ENCODE measurements at regions not wholly inside any gene's neighbourhood (a gene's known extent, or its start where the extent isn't known, plus 50 kb on each side); places are given as distances from the start of the nearest gene placed in this dataset.
"Not testable (repeated sequence)": the region's sequence is repeated elsewhere in the genome, so short reads cannot be mapped to it uniquely, and the experiment has no call there.

GRCh38 chr1:190835658-190836057 is 358.0 kb upstream of the BRINP3 start:
- Histone ChIP-seq H3K27ac (ENCODE audit: low read length) (no peak overlapping the region), H3K36me3 (ENCODE audit: control insufficient read depth in 2 of 2, extremely low read depth in 1 of 2, insufficient read depth in 1 of 2, low read length in 1 of 2) (no peaks in the 10 kb centered on the region), H3K9me3 (no peaks in the 10 kb centered on the region), H3K27me3 (replicated peaks in 1 of 2; ENCODE audit: control insufficient read depth in 2 of 2, extremely low read depth in 1 of 2, insufficient read depth in 2 of 2, low read length in 1 of 2) (no peaks in the 10 kb centered on the region), H3K4me3 (ENCODE audit: control insufficient read depth in 1 of 2, extremely low read depth in 1 of 2, low read length in 1 of 2) (no peak overlapping the region), H3K4me1 (ENCODE audit: control insufficient read depth in 1 of 2, extremely low read depth in 1 of 2, insufficient read depth in 2 of 2, low read length in 2 of 2) (no peaks in the 10 kb centered on the region)
- WGBS (ENCODE audit: insufficient coverage): no CpG with 5 or more reads among the region's 4 CpGs
- DNase-seq: no peak
- ChIA-PET POLR2A (no interaction called here), CTCF (no interaction called here)
- H3K9me3 Mint-ChIP-seq: peaks cover 14 to 30% (median 17%) of the 10 kb centered on the region in 3 donors
- no peak overlapping the region for H3K27ac Mint-ChIP-seq
- H3K27me3 Mint-ChIP-seq: no peaks in the 10 kb centered on the region
- no peaks in the 10 kb centered on the region for H3K4me1 Mint-ChIP-seq
- no peaks in the 10 kb centered on the region for H3K36me3 Mint-ChIP-seq
- ATAC-seq (replicated peaks in 1 of 4): no peak
- no peak overlapping the region for H3K4me3 Mint-ChIP-seq

GRCh38 chr1:190837200-190837599 is 359.5 kb upstream of the BRINP3 start:
- ATAC-seq (replicated peaks in 1 of 4); POLR2A ChIA-PET; H3K4me1 Mint-ChIP-seq; H3K36me3 ChIP-seq (ENCODE audit: control insufficient read depth in 2 of 2, extremely low read depth in 1 of 2, insufficient read depth in 1 of 2, low read length in 1 of 2); H3K27ac Mint-ChIP-seq; H3K4me3 ChIP-seq (ENCODE audit: control insufficient read depth in 1 of 2, extremely low read depth in 1 of 2, low read length in 1 of 2); CTCF ChIA-PET; DNase-seq; H3K4me3 Mint-ChIP-seq; H3K9me3 ChIP-seq; H3K4me1 ChIP-seq (ENCODE audit: control insufficient read depth in 1 of 2, extremely low read depth in 1 of 2, insufficient read depth in 2 of 2, low read length in 2 of 2); H3K27me3 Mint-ChIP-seq; H3K36me3 Mint-ChIP-seq; H3K27me3 ChIP-seq (replicated peaks in 1 of 2; ENCODE audit: control insufficient read depth in 2 of 2, extremely low read depth in 1 of 2, insufficient read depth in 2 of 2, low read length in 1 of 2); H3K27ac ChIP-seq (ENCODE audit: low read length): not testable (repeated sequence)
- H3K9me3 Mint-ChIP-seq: peaks cover 12 to 23% (median 17%) of the 10 kb centered on the region in 3 donors
- WGBS (ENCODE audit: insufficient coverage): 91% methylated on average over 20 of the region's 21 CpGs

- H3K27ac Mint-ChIP-seq: no peak overlapping the region
- WGBS (ENCODE audit: insufficient coverage): 29% methylated on average over 1 of the region's 3 CpGs
Observed at GRCh38 chr1:190837888-190838287, 360.2 kb upstream of the BRINP3 start.

GRCh38 chr1:190847166-190847565 is 369.5 kb upstream of the BRINP3 start:
- Histone ChIP-seq H3K4me3 (ENCODE audit: control insufficient read depth in 1 of 2, extremely low read depth in 1 of 2, low read length in 1 of 2) (no peak overlapping the region), H3K9me3 (no peaks in the 10 kb centered on the region), H3K27ac (ENCODE audit: low read length) (no peak overlapping the region), H3K27me3 (replicated peaks in 1 of 2; ENCODE audit: control insufficient read depth in 2 of 2, extremely low read depth in 1 of 2, insufficient read depth in 2 of 2, low read length in 1 of 2) (no peaks in the 10 kb centered on the region), H3K4me1 (ENCODE audit: control insufficient read depth in 1 of 2, extremely low read depth in 1 of 2, insufficient read depth in 2 of 2, low read length in 2 of 2) (no peaks in the 10 kb centered on the region), H3K36me3 (ENCODE audit: control insufficient read depth in 2 of 2, extremely low read depth in 1 of 2, insufficient read depth in 1 of 2, low read length in 1 of 2) (no peaks in the 10 kb centered on the region)
- ATAC-seq (replicated peaks in 1 of 4) (no peak), DNase-seq (no peak)
- no peaks in the 10 kb centered on the region for H3K36me3 Mint-ChIP-seq
- no CpG with 5 or more reads among the region's 4 CpGs for WGBS (ENCODE audit: insufficient coverage)
- H3K4me1 Mint-ChIP-seq: no peaks in the 10 kb centered on the region
- POLR2A ChIA-PET: no interaction called here
- no peaks in the 10 kb centered on the region for H3K27me3 Mint-ChIP-seq
- CTCF ChIA-PET: no interaction called here
- no peak overlapping the region for H3K27ac Mint-ChIP-seq
- H3K9me3 Mint-ChIP-seq: peaks cover 0 to 17% (median 16%) of the 10 kb centered on the region in 3 donors
- H3K4me3 Mint-ChIP-seq: no peak overlapping the region

More at GRCh38 chr1:190837888-190838287, 360.2 kb upstream of the BRINP3 start:
- no peaks in the 10 kb centered on the region for H3K27me3 ChIP-seq (replicated peaks in 1 of 2; ENCODE audit: control insufficient read depth in 2 of 2, extremely low read depth in 1 of 2, insufficient read depth in 2 of 2, low read length in 1 of 2)
- no peaks in the 10 kb centered on the region for H3K27me3 Mint-ChIP-seq
- H3K36me3 ChIP-seq (ENCODE audit: control insufficient read depth in 2 of 2, extremely low read depth in 1 of 2, insufficient read depth in 1 of 2, low read length in 1 of 2): no peaks in the 10 kb centered on the region
- no peaks in the 10 kb centered on the region for H3K9me3 ChIP-seq
- CTCF ChIA-PET: no interaction called here
- POLR2A ChIA-PET: no interaction called here
- H3K4me3 ChIP-seq (ENCODE audit: control insufficient read depth in 1 of 2, extremely low read depth in 1 of 2, low read length in 1 of 2): no peak overlapping the region
- H3K4me3 Mint-ChIP-seq: no peak overlapping the region
- H3K27ac ChIP-seq (ENCODE audit: low read length): no peak overlapping the region
- no peaks in the 10 kb centered on the region for H3K4me1 Mint-ChIP-seq
- ATAC-seq (replicated peaks in 1 of 4) (no peak), DNase-seq (no peak)
- H3K4me1 ChIP-seq (ENCODE audit: control insufficient read depth in 1 of 2, extremely low read depth in 1 of 2, insufficient read depth in 2 of 2, low read length in 2 of 2): no peaks in the 10 kb centered on the region
- no peaks in the 10 kb centered on the region for H3K36me3 Mint-ChIP-seq
- peaks cover 12 to 27% (median 20%) of the 10 kb centered on the region in 3 donors for H3K9me3 Mint-ChIP-seq

- no peak overlapping the region for H3K4me3 ChIP-seq (ENCODE audit: control insufficient read depth in 1 of 2, extremely low read depth in 1 of 2, low read length in 1 of 2)
- CTCF ChIA-PET: no interaction called here
- DNase-seq: no peak
Observed at GRCh38 chr1:190849346-190849745, 371.7 kb upstream of the BRINP3 start.

GRCh38 chr1:190852611-190853010 is 374.9 kb upstream of the BRINP3 start:
- no peaks in the 10 kb centered on the region for H3K4me1 ChIP-seq (ENCODE audit: control insufficient read depth in 1 of 2, extremely low read depth in 1 of 2, insufficient read depth in 2 of 2, low read length in 2 of 2)
- H3K9me3 ChIP-seq: no peaks in the 10 kb centered on the region
- H3K4me3 ChIP-seq (ENCODE audit: control insufficient read depth in 1 of 2, extremely low read depth in 1 of 2, low read length in 1 of 2): no peak overlapping the region
- POLR2A ChIA-PET: no interaction called here
- H3K27me3 ChIP-seq (replicated peaks in 1 of 2; ENCODE audit: control insufficient read depth in 2 of 2, extremely low read depth in 1 of 2, insufficient read depth in 2 of 2, low read length in 1 of 2): no peaks in the 10 kb centered on the region
- no peak overlapping the region for H3K27ac ChIP-seq (ENCODE audit: low read length)
- no peaks in the 10 kb centered on the region for H3K36me3 ChIP-seq (ENCODE audit: control insufficient read depth in 2 of 2, extremely low read depth in 1 of 2, insufficient read depth in 1 of 2, low read length in 1 of 2)
- no peak overlapping the region for H3K27ac Mint-ChIP-seq
- H3K4me1 Mint-ChIP-seq: no peaks in the 10 kb centered on the region
- no peaks in the 10 kb centered on the region for H3K27me3 Mint-ChIP-seq
- CTCF ChIA-PET: no interaction called here
- H3K9me3 Mint-ChIP-seq: peaks cover 16 to 35% (median 30%) of the 10 kb centered on the region in 3 donors
- no CpG with 5 or more reads among the region's 2 CpGs for WGBS (ENCODE audit: insufficient coverage)
- H3K4me3 Mint-ChIP-seq: no peak overlapping the region
- ATAC-seq (replicated peaks in 1 of 4) (no peak), DNase-seq (no peak)
- H3K36me3 Mint-ChIP-seq: no peaks in the 10 kb centered on the region

More at GRCh38 chr1:190849346-190849745, 371.7 kb upstream of the BRINP3 start:
- Mint-ChIP-seq H3K27ac (no peak overlapping the region), H3K9me3 (peaks cover 8 to 23% (median 22%) of the 10 kb centered on the region in 3 donors), H3K4me3 (no peak overlapping the region), H3K4me1 (no peaks in the 10 kb centered on the region), H3K27me3 (no peaks in the 10 kb centered on the region), H3K36me3 (no peaks in the 10 kb centered on the region)
- no peaks in the 10 kb centered on the region for H3K4me1 ChIP-seq (ENCODE audit: control insufficient read depth in 1 of 2, extremely low read depth in 1 of 2, insufficient read depth in 2 of 2, low read length in 2 of 2)
- ATAC-seq (replicated peaks in 1 of 4): no peak
- H3K36me3 ChIP-seq (ENCODE audit: control insufficient read depth in 2 of 2, extremely low read depth in 1 of 2, insufficient read depth in 1 of 2, low read length in 1 of 2): no peaks in the 10 kb centered on the region
- H3K27ac ChIP-seq (ENCODE audit: low read length): no peak overlapping the region
- WGBS (ENCODE audit: insufficient coverage): 70% methylated on average over 3 of the region's 4 CpGs
- POLR2A ChIA-PET: interaction anchor here in 1 of 2 donors (0.6 kb wide), 1 partner anchor 222 kb away, joined by 6 read pairs; no protein-coding TSS in a partner anchor
- H3K9me3 ChIP-seq: no peaks in the 10 kb centered on the region
- H3K27me3 ChIP-seq (replicated peaks in 1 of 2; ENCODE audit: control insufficient read depth in 2 of 2, extremely low read depth in 1 of 2, insufficient read depth in 2 of 2, low read length in 1 of 2): no peaks in the 10 kb centered on the region

- no peaks in the 10 kb centered on the region for H3K4me1 ChIP-seq (ENCODE audit: control insufficient read depth in 1 of 2, extremely low read depth in 1 of 2, insufficient read depth in 2 of 2, low read length in 2 of 2)
- WGBS (ENCODE audit: insufficient coverage): 100% methylated on average over 1 of the region's 2 CpGs
- H3K9me3 ChIP-seq: no peaks in the 10 kb centered on the region
- Mint-ChIP-seq H3K4me3 (no peak overlapping the region), H3K27ac (no peak overlapping the region), H3K9me3 (peaks cover 19 to 52% (median 23%) of the 10 kb centered on the region in 3 donors), H3K27me3 (no peaks in the 10 kb centered on the region), H3K4me1 (no peaks in the 10 kb centered on the region), H3K36me3 (no peaks in the 10 kb centered on the region)
- no peaks in the 10 kb centered on the region for H3K36me3 ChIP-seq (ENCODE audit: control insufficient read depth in 2 of 2, extremely low read depth in 1 of 2, insufficient read depth in 1 of 2, low read length in 1 of 2)
- H3K4me3 ChIP-seq (ENCODE audit: control insufficient read depth in 1 of 2, extremely low read depth in 1 of 2, low read length in 1 of 2): no peak overlapping the region
- ATAC-seq (replicated peaks in 1 of 4) (no peak), DNase-seq (no peak)
- H3K27me3 ChIP-seq (replicated peaks in 1 of 2; ENCODE audit: control insufficient read depth in 2 of 2, extremely low read depth in 1 of 2, insufficient read depth in 2 of 2, low read length in 1 of 2): no peaks in the 10 kb centered on the region
- H3K27ac ChIP-seq (ENCODE audit: low read length): no peak overlapping the region
- CTCF ChIA-PET: no interaction called here
- POLR2A ChIA-PET: no interaction called here
Observed at GRCh38 chr1:190858140-190858539, 380.5 kb upstream of the BRINP3 start.

Measured in T-cell (primary cell).